Chondrocyte (in vitro differentiated cells): ENCODE measurements at regions not wholly inside any gene's neighbourhood (a gene's known extent, or its start where the extent isn't known, plus 50 kb on each side); places are given as distances from the start of the nearest gene placed in this dataset.

Experiments
- DNase-seq: peaks from one replicate; pipeline ENCODE4 v3.0.0; 2021; ENCODE audit warnings: mixed read lengths, low spot score
- H3K27ac Mint-ChIP-seq: one replicate; pipeline ENCODE4 v1.8.0; 2021; ENCODE audit warnings: mild to moderate bottlenecking, moderate library complexity, mixed read lengths; ENCODE audit not compliant: unreplicated experiment
- H3K27me3 Mint-ChIP-seq: 2 replicates; pipeline ENCODE4 v1.8.0; 2021; ENCODE audit warnings: low read depth, mixed read lengths
- H3K36me3 Mint-ChIP-seq: 2 replicates; pipeline ENCODE4 v1.8.0; 2021; ENCODE audit warnings: low read depth, mixed read lengths
- H3K4me1 Mint-ChIP-seq: 2 replicates; pipeline ENCODE4 v1.8.0; 2021; ENCODE audit warnings: low read depth, mild to moderate bottlenecking, mixed read lengths
- H3K4me3 Mint-ChIP-seq: one replicate; pipeline ENCODE4 v1.8.0; 2021; ENCODE audit warnings: mild to moderate bottlenecking, moderate library complexity, mixed read lengths; ENCODE audit not compliant: unreplicated experiment
- H3K9me3 Mint-ChIP-seq: 2 replicates; pipeline ENCODE4 v1.8.0; 2021; ENCODE audit warnings: low read depth, mixed read lengths
- CTCF ChIP-seq: fragments of 200-600 bp; sonication (generic); IDR thresholded peaks from 2 replicates; pipeline ENCODE4 v1.5.0; 2021; ENCODE audit warnings: antibody characterized with exemption, mild to moderate bottlenecking, moderate library complexity

- TF ChIP-seq CTCF: no peak
- Mint-ChIP-seq H3K4me1 (peaks cover 37% of the 10 kb centered on the region), H3K4me3 (no peak overlapping the region), H3K27ac (no peak overlapping the region), H3K9me3 (no peaks in the 10 kb centered on the region), H3K36me3 (no peaks in the 10 kb centered on the region), H3K27me3 (no peaks in the 10 kb centered on the region)
- DNase-seq: no peak
Observed at GRCh38 chr15:96092186-96092585, 238.3 kb upstream of the NR2F2 start.

GRCh38 chr15:96093063-96093462, 237.4 kb upstream of the NR2F2 start:
- Mint-ChIP-seq H3K9me3 (no peaks in the 10 kb centered on the region), H3K36me3 (no peaks in the 10 kb centered on the region), H3K27me3 (no peaks in the 10 kb centered on the region), H3K4me3 (no peak overlapping the region), H3K4me1 (peaks cover 29% of the 10 kb centered on the region), H3K27ac (no peak overlapping the region)
- no peak for TF ChIP-seq CTCF
- DNase-seq: no peak

DNA sequence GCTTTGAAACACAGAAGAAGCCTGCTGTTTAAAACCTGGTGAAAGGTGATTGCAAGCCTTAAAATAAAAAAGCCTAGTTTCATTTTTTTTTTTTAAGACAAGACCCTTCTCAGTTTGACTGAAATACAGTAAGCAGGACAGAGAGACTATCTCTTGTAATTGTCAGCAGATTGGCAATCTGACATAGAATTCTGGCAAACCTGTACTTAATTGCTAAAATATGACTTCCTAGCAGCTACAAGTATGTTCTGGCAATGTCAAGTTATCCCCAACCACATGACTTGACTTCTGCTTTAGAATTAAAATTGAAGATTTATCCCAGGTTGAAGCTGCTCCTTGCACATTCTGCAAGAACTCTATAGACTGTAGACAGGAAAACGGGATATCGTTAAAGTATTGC, 232.8 kb upstream of the NR2F2 start:
- H3K27me3 Mint-ChIP-seq: no peaks in the 10 kb centered on the region
- H3K27ac Mint-ChIP-seq: no peak overlapping the region
- TF ChIP-seq CTCF: no peak
- no peaks in the 10 kb centered on the region for H3K9me3 Mint-ChIP-seq
- H3K36me3 Mint-ChIP-seq: no peaks in the 10 kb centered on the region
- no peak overlapping the region for H3K4me3 Mint-ChIP-seq
- no peak for DNase-seq
- peaks cover 15% of the 10 kb centered on the region for H3K4me1 Mint-ChIP-seq

GRCh38 chr15:96102631-96103030, 227.9 kb upstream of the NR2F2 start:
- TF ChIP-seq CTCF: no peak
- Mint-ChIP-seq H3K4me1 (peaks cover 2% of the 10 kb centered on the region), H3K4me3 (no peak overlapping the region), H3K27ac (no peak overlapping the region), H3K36me3 (no peaks in the 10 kb centered on the region), H3K9me3 (no peaks in the 10 kb centered on the region), H3K27me3 (no peaks in the 10 kb centered on the region)
- DNase-seq: no peak

DNA sequence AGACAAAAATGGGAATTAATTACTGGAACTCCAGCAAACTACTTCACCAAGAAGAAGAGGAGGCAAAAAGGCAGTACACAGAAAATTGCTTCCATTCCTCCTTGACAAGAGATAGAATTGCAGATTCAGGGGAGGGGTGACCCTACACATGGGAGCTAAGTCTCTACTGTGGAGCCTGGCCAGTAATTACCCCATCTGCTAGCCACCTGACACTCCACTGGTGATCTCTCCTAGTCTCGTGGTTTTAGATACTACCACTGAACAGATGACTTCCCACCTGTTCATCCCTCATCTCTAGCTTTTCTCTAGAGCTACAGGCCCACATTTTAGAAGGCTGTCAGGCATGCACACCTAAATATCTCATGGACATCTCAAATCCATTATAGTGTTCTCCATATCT, 224.3 kb upstream of the NR2F2 start:
- Mint-ChIP-seq H3K9me3 (no peaks in the 10 kb centered on the region), H3K36me3 (no peaks in the 10 kb centered on the region), H3K27ac (no peak overlapping the region), H3K4me1 (peaks cover 11% of the 10 kb centered on the region), H3K4me3 (no peak overlapping the region), H3K27me3 (no peaks in the 10 kb centered on the region)
- DNase-seq: no peak
- no peak for TF ChIP-seq CTCF
